Colonic mucosa (tissue), 4 donors: ENCODE measurements at regions not wholly inside any gene's neighbourhood (a gene's known extent, or its start where the extent isn't known, plus 50 kb on each side); places are given as distances from the start of the nearest gene placed in this dataset.

ENCODE experiments used
- DNase-seq: peaks from one replicate; pipeline ENCODE4 v3.0.0-alpha.2; 2020
- H3K27ac ChIP-seq: fragments of 200-600 bp; one replicate; pipeline ENCODE4 v1.8.0; 2021
- H3K27me3 ChIP-seq: fragments of 200-600 bp; one replicate; pipeline ENCODE4 v1.8.0; 2021
- H3K36me3 ChIP-seq: fragments of 200-600 bp; one replicate; pipeline ENCODE4 v1.8.0; 2021
- H3K4me1 ChIP-seq: fragments of 200-600 bp; one replicate; pipeline ENCODE4 v1.8.0; 2021; ENCODE audit warnings: mild to moderate bottlenecking
- H3K4me3 ChIP-seq: fragments of 200-600 bp; one replicate; pipeline ENCODE4 v1.8.0; 2021
- H3K9ac ChIP-seq, 2 donors: one replicate each; pipeline ENCODE4 v1.7.0; 2013; ENCODE audit warnings: control low read depth in 2 of 2, low read depth in 2 of 2, low read length in 2 of 2
- H3K9me3 ChIP-seq: fragments of 200-600 bp; one replicate; pipeline ENCODE4 v1.8.0; 2021
- intact Hi-C: fragments of 100-400 bp; cut with DNase I; formaldehyde crosslinking; loops from one replicate; pipeline ENCODE4 v1.14.1; 2022
- TF ChIP-seq, protein P1 (sequence below): fragments of 200-600 bp; IDR thresholded peaks from one replicate; pipeline ENCODE4 v1.8.0; 2022; ENCODE audit warnings: antibody characterized with exemption, mild to moderate bottlenecking
- donor health status: healthy.
- donor health status: DM: no; HTN: no; CAD: no.
- donor health status: DM: no; HTN: no; CAD: no.

DNA sequence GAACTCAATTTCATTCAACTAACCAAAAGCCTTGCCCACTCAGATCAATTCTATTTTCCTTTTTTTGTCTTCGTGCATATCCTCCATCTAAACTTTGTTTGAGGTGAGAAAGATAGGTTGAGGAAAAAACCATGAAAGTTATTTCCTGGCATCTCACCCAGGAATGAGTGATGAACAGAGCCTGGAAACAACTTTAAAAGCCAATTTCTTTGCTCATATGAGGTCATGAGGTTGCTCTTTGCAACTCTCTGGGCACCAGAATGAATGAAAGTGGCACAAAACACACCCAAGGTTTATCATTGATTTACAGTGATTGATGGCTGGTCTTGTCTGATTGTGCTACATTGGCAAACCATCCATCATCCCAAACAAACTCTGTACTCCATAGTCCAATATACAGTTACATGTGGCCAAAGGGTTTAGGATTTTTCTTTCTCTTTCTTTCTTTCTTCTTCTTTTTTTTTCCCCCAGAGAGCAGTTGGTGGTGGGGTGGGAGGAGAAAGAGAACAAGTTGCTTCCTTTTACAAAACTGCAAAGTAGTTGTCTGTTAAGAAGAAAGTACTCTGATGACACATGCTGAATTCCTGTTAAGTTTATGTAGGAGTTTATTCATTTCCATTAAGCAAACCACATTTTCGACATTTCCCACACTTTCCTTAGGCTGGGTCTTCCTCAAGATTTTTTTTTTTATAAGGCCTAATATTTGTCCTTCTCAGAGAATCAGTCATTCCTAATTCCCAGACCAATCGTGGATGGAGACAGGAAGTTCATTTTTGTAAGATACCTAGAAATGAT is 575.9 kb upstream of the ZEB2 start:
- no peaks in the 10 kb centered on the region for H3K9me3 ChIP-seq
- no peaks in the 10 kb centered on the region for H3K4me1 ChIP-seq
- intact Hi-C loops = no loop called here
- H3K36me3 ChIP-seq = no peaks in the 10 kb centered on the region
- no peak overlapping the region for H3K4me3 ChIP-seq
- no peak overlapping the region for H3K27ac ChIP-seq
- H3K27me3 ChIP-seq = no peaks in the 10 kb centered on the region
- no peak for DNase-seq
- no peak overlapping the region for H3K9ac ChIP-seq
- TF ChIP-seq, protein P1, sequence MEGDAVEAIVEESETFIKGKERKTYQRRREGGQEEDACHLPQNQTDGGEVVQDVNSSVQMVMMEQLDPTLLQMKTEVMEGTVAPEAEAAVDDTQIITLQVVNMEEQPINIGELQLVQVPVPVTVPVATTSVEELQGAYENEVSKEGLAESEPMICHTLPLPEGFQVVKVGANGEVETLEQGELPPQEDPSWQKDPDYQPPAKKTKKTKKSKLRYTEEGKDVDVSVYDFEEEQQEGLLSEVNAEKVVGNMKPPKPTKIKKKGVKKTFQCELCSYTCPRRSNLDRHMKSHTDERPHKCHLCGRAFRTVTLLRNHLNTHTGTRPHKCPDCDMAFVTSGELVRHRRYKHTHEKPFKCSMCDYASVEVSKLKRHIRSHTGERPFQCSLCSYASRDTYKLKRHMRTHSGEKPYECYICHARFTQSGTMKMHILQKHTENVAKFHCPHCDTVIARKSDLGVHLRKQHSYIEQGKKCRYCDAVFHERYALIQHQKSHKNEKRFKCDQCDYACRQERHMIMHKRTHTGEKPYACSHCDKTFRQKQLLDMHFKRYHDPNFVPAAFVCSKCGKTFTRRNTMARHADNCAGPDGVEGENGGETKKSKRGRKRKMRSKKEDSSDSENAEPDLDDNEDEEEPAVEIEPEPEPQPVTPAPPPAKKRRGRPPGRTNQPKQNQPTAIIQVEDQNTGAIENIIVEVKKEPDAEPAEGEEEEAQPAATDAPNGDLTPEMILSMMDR = no peak

DNA sequence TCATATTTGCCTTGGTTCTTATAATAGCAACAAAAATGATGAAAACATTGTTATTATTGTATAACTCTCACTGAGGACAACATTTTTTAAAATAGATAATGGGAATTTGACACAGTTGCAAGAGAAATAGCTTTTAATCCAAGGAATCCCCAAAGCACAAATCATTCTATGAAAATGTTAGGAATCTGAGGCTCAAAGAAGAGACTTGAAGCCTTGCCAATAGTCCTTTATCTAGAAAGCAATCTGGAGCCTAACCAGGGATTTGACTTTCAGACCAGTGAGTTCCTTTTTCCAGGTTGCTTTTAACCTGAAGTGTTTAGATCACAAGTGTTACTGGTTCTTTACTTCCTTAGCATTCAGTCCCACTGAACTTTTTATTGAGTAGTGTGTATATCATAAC is 574.5 kb upstream of the ZEB2 start:
- H3K9me3 ChIP-seq = no peaks in the 10 kb centered on the region
- no peaks in the 10 kb centered on the region for H3K4me1 ChIP-seq
- no peak overlapping the region for H3K4me3 ChIP-seq

DNA sequence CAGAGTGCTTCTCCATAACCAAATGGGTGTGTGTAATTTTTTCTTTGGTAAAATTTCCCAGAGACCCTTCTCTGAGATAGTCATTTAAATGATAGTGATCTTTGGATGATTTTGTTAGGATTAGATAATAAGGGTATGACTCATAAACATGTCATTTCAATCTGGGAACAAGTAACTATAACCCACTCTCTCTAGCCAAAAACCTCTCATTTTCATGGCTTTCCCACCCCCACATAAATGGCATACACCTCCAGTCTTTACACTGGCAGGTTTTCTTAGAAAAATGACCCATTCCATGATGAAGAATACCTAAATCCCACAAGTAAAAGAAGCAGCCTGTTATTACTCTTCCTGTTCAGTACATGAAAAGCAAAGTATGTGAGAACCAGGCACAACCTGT is 572.0 kb upstream of the ZEB2 start:
- no peak overlapping the region for H3K4me3 ChIP-seq
- TF ChIP-seq, protein P1 = no peak
- H3K27ac ChIP-seq = no peak overlapping the region
- intact Hi-C loops = no loop called here
- no peak for DNase-seq
- H3K4me1 ChIP-seq = no peaks in the 10 kb centered on the region
- H3K36me3 ChIP-seq = no peaks in the 10 kb centered on the region
- H3K9me3 ChIP-seq = no peaks in the 10 kb centered on the region
- H3K9ac ChIP-seq = no peak overlapping the region
- H3K27me3 ChIP-seq = no peaks in the 10 kb centered on the region

More for the DNA sequence above, 574.5 kb upstream of the ZEB2 start:
- intact Hi-C loops = no loop called here
- no peak for DNase-seq
- TF ChIP-seq, protein P1 = no peak
- Histone ChIP-seq H3K27ac (no peak overlapping the region), H3K9ac (no peak overlapping the region), H3K27me3 (no peaks in the 10 kb centered on the region), H3K36me3 (no peaks in the 10 kb centered on the region)

DNA sequence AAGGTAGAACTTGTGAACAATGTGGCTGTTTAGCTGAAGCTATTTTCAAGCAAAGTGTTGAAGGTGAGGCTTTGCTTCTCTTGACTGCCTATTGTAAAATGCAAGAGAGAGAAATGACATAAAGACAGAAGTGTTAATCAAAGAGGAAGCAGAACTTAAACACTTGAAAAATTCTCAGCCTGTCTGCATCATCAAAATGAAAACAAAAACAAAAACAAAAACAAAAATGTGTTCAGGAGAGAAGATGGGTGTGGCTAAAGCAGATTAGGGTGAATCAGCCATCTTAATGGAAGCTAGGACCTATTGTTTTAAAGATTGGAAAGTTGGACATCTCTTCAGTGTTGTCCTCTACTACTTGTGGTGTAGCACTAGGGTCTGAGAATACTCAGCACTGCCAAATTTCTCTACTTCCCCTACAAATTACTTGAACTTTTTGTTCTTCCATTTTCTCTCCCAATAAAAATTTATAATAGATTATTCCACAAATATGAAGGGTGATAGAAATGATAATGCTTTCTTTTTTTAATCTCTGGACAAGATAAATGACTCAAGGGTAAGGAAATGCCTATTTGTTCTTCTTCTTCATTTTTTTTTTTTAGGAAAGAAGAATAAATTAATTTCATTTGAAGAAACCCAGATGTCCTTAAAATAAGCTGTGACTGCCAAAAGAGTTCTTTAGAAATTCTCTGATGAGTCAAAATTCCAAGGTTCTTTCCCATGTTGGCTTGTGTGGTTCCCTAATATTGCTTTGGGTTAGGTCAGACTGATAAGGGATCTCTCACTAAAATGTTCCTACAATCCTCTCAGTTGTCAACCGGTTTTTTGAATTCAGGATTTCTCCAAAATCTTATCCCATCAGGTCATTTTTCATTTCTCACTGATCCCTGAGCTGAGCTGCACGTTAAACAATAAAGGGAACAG is 571.2 kb upstream of the ZEB2 start:
- Histone ChIP-seq H3K27ac (no peak overlapping the region), H3K4me3 (no peak overlapping the region), H3K9ac (no peak overlapping the region), H3K4me1 (no peaks in the 10 kb centered on the region), H3K9me3 (no peaks in the 10 kb centered on the region), H3K36me3 (no peaks in the 10 kb centered on the region), H3K27me3 (no peaks in the 10 kb centered on the region)
- TF ChIP-seq, protein P1 = no peak
- no peak for DNase-seq
- intact Hi-C loops = no loop called here

DNA sequence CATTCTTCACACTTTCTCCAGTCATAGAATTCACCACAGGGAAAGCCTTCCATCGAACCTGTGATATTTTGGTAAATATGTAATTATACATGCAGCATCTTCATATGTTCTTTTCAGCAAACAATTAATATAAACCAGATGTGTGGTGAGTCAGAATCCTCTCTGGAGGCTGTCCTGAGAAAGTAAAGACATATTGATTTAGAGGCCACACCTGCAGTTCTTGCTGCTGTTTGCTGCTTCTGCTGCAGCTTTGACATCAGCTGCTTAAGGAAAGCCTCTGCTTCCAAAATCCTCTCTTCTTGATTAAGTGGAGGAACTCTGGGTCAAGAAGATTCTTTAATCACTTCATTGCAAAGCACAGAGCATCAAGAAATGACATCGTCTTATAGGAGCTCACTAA is 568.8 kb upstream of the ZEB2 start:
- intact Hi-C loops = no loop called here
- no peak overlapping the region for H3K27ac ChIP-seq
- no peaks in the 10 kb centered on the region for H3K27me3 ChIP-seq
- H3K9me3 ChIP-seq = no peaks in the 10 kb centered on the region
- no peak overlapping the region for H3K9ac ChIP-seq
- H3K4me3 ChIP-seq = no peak overlapping the region
- no peak for DNase-seq
- H3K4me1 ChIP-seq = no peaks in the 10 kb centered on the region
- TF ChIP-seq, protein P1 = no peak
- H3K36me3 ChIP-seq = no peaks in the 10 kb centered on the region
